ENCODE measurements at regions not wholly inside any gene's neighbourhood (a gene's known extent, or its start where the extent isn't known, plus 50 kb on each side); places are given as distances from the start of the nearest gene placed in this dataset.

GRCh38 chr4:173802662-173803022 is 272.6 kb upstream of the HAND2 start:
- TF ChIP-seq CTCF (IDR thresholded peaks at IDR 0.05): no peak
- TF ChIP-seq POLR2A (IDR thresholded peaks at IDR 0.05): no peak

Data from transverse colon (tissue), 3 donors.